Neutrophil (primary cell): ENCODE measurements at regions not wholly inside any gene's neighbourhood (a gene's known extent, or its start where the extent isn't known, plus 50 kb on each side); places are given as distances from the start of the nearest gene placed in this dataset.

ENCODE experiments used
- H3K27ac ChIP-seq: fragments of 200-600 bp; sonication (generic); 2 replicates; pipeline ENCODE4 v1.5.1; 2016; ENCODE audit warnings: mild to moderate bottlenecking, moderate library complexity
- H3K27me3 ChIP-seq: fragments of 200-600 bp; sonication (generic); 2 replicates; pipeline ENCODE4 v1.6.0; 2016; ENCODE audit warnings: mild to moderate bottlenecking
- H3K36me3 ChIP-seq: fragments of 200-600 bp; sonication (generic); 2 replicates; pipeline ENCODE4 v1.5.1; 2017
- H3K4me1 ChIP-seq, 2 experiments: fragments of 200-600 bp in 1 of 2; sonication (generic) in 1 of 2; 1 replicate in 1 of 2; 2 replicates in 1 of 2; pipeline versions ENCODE4 v1.5.1 to v1.6.1; 2013 to 2016; ENCODE audit warnings: low read depth in 1 of 2, low read length in 1 of 2, mild to moderate bottlenecking in 1 of 2, moderate library complexity in 1 of 2; ENCODE audit not compliant: control insufficient read depth in 1 of 2, insufficient read depth in 1 of 2
- H3K4me3 ChIP-seq, 2 experiments: fragments of 200-600 bp in 1 of 2; sonication (generic) in 1 of 2; 1 replicate in 1 of 2; 2 replicates in 1 of 2; pipeline ENCODE4 v1.5.1; 2013 to 2016; ENCODE audit warnings: low read depth in 1 of 2, low read length in 1 of 2, mild to moderate bottlenecking in 1 of 2, moderate library complexity in 1 of 2
- H3K9me3 ChIP-seq: fragments of 200-600 bp; sonication (generic); 2 replicates; pipeline ENCODE4 v1.5.1; 2016
- CTCF ChIP-seq: fragments of 200-600 bp; sonication (generic); IDR thresholded peaks from 2 replicates; pipeline ENCODE4 v1.5.1; 2016; ENCODE audit warnings: antibody characterized with exemption

- Histone ChIP-seq H3K9me3 (no peaks in the 10 kb centered on the region), H3K27ac (no peak overlapping the region), H3K36me3 (no peaks in the 10 kb centered on the region), H3K4me1 (no peaks in the 10 kb centered on the region), H3K4me3 (no peak overlapping the region), H3K27me3 (no peaks in the 10 kb centered on the region)
- no peak for TF ChIP-seq CTCF
These were observed 136.4 kb upstream of the PCSK5 start for GRCh38 chr9:75754080-75754479.

- no peaks in the 10 kb centered on the region for H3K27me3 ChIP-seq
- no peaks in the 10 kb centered on the region for H3K4me1 ChIP-seq
- H3K9me3 ChIP-seq: no peaks in the 10 kb centered on the region
- no peak for TF ChIP-seq CTCF
- H3K4me3 ChIP-seq: no peak overlapping the region
- no peak overlapping the region for H3K27ac ChIP-seq
- H3K36me3 ChIP-seq: no peaks in the 10 kb centered on the region
These were observed 115.3 kb upstream of the PCSK5 start for GRCh38 chr9:75775166-75775565.

GRCh38 chr9:75775966-75776691, 114.3 kb upstream of the PCSK5 start:
- Histone ChIP-seq H3K4me1 (no peaks in the 10 kb centered on the region), H3K27ac (no peak overlapping the region), H3K4me3 (no peak overlapping the region), H3K9me3 (no peaks in the 10 kb centered on the region), H3K36me3 (no peaks in the 10 kb centered on the region), H3K27me3 (no peaks in the 10 kb centered on the region)
- no peak for TF ChIP-seq CTCF

GRCh38 chr9:75780185-75780584, 110.3 kb upstream of the PCSK5 start:
- Histone ChIP-seq H3K9me3 (no peaks in the 10 kb centered on the region), H3K27me3 (no peaks in the 10 kb centered on the region), H3K4me1 (no peaks in the 10 kb centered on the region), H3K4me3 (no peak overlapping the region), H3K27ac (no peak overlapping the region), H3K36me3 (no peaks in the 10 kb centered on the region)
- TF ChIP-seq CTCF: no peak

- Histone ChIP-seq H3K27me3 (no peaks in the 10 kb centered on the region), H3K9me3 (no peaks in the 10 kb centered on the region), H3K36me3 (no peaks in the 10 kb centered on the region), H3K27ac (no peak overlapping the region), H3K4me1 (no peaks in the 10 kb centered on the region), H3K4me3 (no peak overlapping the region)
- no peak for TF ChIP-seq CTCF
These were observed 102.4 kb upstream of the PCSK5 start for GRCh38 chr9:75788006-75788634.
